ENCODE measurements at regions not wholly inside any gene's neighbourhood (a gene's known extent, or its start where the extent isn't known, plus 50 kb on each side); places are given as distances from the start of the nearest gene placed in this dataset.

DNA sequence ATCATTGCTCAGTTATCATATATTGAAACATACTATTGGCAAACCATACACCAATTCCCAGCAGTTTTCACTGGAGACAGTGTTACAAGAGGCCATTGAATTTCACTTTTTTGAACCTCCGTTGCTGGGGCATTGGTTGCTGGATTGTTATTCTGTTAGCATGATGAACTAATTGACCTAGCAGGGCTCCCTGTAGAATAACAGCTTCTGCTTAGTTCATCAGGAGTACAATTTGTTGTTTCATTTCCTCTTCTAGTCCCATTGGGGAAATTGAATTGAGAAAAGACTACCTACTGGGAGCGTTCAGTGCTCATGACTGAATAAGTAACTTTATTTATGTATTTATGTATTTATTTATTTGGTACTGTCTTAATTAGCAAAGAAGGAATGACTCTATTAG is 151.6 kb downstream of the SLIT2 start:
- no peak for DNase-seq (ENCODE audit: low spot score)

- no peak for DNase-seq (ENCODE audit: low spot score)
Observed at GRCh38 chr4:20403846-20404245, 152.1 kb downstream of the SLIT2 start.

DNA sequence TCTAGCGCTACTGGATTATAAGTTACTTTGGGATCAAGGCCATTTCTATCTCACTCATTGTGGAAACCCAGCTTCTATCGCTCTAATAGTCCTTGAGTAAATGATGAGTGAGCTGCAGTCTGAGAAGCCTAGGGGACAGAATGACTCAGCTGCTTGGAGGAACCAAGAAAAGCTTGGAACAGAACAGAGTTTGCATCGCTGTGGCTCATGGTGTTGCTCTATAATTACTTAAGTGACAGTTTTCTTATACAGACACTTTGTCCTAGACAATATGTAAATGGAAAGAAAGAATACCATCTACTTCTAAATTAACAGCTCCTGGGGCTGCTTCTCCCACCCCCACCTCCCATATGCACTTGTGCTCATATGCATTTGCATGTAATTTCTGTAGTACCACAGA is 156.9 kb downstream of the SLIT2 start:
- DNase-seq (ENCODE audit: low spot score) = no peak

- no peak for DNase-seq (ENCODE audit: low spot score)
Observed at GRCh38 chr4:20412072-20412471, 160.4 kb downstream of the SLIT2 start.

DNA sequence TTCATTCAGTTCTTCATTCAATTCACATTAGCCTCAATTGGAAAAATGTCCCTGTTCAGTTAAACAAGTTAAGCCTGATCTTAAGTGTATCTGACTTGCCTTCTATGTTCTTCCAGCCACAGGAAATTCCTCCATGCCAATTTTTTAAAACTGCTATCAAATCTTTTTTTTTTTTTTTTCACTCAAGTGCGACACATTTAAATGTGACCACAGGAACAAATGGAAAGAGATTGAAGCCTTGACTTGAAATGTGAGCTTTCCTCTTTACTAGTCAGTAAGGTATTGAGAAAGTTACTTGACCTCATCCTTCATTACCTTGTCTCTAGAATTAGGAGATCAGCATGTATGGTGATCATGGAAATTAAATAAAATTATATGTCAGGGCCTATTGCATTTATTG is 165.1 kb downstream of the SLIT2 start:
- no peak for DNase-seq (ENCODE audit: low spot score)

- peak; percentile 62 for DNase-seq (ENCODE audit: low spot score)
Observed at GRCh38 chr4:20418861-20419451, 167.3 kb downstream of the SLIT2 start.

- no peak for DNase-seq (ENCODE audit: low spot score)
Observed at GRCh38 chr4:20420916-20421602, 169.4 kb downstream of the SLIT2 start.

DNA sequence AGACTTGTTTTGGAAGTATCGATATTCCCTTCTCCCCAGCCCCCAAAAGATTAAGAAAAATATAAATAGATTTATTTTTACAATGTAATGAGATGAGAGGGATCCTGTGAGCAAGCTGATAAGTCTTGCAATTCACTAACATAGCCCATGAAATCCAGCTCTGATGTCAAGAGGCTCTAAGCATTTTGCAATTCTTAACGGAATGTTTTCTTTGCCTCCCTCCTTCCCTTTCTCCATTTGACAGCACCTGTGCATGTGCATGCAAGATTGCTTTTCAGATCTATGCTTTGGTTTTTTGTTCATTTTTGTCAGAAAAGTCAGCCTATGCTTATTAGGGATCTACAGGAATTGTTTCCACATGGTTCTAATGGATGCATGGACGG is 169.9 kb downstream of the SLIT2 start:
- no peak for DNase-seq (ENCODE audit: low spot score)

DNA sequence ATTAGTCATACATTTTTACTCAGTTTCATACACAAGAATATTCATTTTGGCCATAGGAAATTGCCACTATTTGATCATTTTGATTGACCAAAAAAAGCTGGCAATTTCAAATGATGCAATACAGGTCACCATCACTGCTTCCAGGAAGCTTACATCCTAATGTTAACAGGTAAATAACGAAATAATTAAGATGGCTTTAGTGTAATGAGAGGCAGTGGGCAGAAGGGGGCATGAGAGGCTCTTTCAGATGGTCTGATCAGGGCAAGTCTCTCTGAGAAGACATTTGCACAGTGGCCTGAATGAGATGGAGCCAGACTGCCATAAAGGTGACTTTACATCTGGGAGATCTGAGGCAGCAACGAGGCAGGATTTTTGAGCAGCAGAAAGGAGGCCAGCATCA is 170.7 kb downstream of the SLIT2 start:
- DNase-seq (ENCODE audit: low spot score) = no peak

DNA sequence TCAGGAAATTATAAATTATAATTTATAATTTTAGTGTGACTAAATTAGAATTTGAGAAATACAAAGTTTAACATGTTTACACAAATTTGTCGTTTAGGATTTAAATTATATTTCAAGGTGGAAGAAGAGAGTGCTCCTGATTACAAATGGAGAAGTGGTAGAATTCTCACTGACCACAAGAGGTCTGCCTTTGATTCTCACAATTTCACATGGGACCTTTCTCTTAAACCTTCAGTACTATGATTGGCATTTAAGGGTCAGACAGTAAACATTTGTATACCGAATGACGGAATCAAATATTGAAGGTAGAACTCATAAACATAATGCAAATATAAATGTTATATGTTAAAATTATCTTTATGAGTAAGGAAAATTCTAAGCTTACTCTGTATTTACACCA is 171.7 kb downstream of the SLIT2 start:
- no peak for DNase-seq (ENCODE audit: low spot score)

GRCh38 chr4:20426028-20426427 is 174.3 kb downstream of the SLIT2 start:
- no peak for DNase-seq (ENCODE audit: low spot score)

- no peak for DNase-seq (ENCODE audit: low spot score)
Observed at GRCh38 chr4:20428436-20429160, 176.9 kb downstream of the SLIT2 start.

DNA sequence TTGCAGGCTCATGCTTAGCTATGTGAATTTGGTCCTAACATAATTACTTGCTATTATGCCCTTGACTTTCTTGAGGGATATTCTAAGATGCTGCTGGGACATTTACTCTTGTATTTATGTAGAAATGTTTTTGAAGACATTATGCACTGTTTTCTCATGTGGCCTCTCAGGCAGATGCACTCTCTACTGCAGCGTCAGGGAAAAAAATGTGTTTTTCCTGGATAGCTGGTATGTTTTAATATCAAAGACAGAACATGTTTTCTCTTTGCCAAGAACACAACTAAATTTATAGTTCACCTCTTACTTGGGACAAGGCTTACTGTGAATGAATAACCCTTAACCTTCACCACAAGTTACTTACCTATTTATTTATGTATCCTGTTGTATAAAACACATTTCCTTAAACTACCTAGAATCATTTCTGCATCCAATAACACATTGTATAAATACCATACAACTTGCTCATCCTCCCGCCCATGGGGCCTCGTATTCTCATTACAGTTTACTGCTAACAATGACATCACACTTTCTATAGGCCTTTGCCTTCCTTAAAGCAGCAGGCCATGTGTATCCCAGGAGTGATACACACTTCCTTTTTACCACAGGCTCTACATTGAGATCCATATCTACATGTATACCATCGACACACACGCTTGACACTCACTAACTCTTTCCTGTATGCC is 178.7 kb downstream of the SLIT2 start:
- DNase-seq (ENCODE audit: low spot score) = no peak

- peak; percentile 35 for DNase-seq (ENCODE audit: low spot score)
Observed at GRCh38 chr4:20431543-20431951, 179.8 kb downstream of the SLIT2 start.

- peak; percentile 62 for DNase-seq (ENCODE audit: low spot score)
Observed at GRCh38 chr4:20432088-20432487, 180.4 kb downstream of the SLIT2 start.

DNA sequence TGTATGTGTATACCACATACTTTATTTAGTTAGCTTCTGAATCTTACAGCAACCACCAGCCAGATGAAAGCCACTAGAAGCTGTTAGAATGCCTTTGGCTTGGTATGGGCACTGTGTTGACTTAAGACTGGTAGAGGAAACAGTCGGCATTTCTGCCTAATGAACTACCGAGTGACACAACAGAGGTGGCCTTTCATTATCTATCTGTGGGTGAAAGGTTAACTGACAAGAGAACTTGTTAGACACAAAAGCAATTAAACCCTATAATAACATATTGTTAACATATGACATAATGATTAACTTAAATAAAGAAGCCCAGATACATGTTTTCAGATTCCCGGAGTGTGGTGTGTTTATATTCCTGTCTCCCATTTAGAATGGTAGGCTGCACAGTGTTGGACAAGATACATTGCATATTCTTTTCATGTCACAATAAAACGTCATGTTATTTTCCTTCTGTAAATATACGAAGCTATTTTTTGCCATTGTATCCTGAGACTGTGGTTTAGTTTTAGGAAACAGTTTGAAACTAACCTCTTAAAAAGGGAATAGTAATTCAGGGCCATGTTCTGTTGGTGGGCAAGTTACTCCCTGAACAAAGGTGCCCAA is 181.5 kb downstream of the SLIT2 start:
- DNase-seq (ENCODE audit: low spot score) = no peak

DNA sequence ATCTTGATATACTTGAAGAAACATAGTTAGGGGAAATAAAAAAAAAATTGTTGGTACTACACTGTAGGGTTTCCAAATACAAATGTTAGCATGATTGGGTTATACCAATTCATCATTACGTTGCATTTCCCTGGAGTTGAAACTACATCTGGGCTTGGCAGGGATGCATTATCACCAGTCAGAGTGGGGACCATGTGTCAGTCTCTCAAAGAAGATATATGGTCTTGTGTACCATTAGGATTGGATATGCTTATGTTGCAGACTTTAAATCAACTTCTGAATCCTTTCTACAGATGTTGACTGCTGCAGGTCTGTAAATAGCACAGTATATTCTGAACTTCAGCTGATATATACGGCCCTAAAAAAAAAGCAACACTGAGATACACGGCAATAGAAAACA is 188.5 kb downstream of the SLIT2 start:
- no peak for DNase-seq (ENCODE audit: low spot score)

DNA sequence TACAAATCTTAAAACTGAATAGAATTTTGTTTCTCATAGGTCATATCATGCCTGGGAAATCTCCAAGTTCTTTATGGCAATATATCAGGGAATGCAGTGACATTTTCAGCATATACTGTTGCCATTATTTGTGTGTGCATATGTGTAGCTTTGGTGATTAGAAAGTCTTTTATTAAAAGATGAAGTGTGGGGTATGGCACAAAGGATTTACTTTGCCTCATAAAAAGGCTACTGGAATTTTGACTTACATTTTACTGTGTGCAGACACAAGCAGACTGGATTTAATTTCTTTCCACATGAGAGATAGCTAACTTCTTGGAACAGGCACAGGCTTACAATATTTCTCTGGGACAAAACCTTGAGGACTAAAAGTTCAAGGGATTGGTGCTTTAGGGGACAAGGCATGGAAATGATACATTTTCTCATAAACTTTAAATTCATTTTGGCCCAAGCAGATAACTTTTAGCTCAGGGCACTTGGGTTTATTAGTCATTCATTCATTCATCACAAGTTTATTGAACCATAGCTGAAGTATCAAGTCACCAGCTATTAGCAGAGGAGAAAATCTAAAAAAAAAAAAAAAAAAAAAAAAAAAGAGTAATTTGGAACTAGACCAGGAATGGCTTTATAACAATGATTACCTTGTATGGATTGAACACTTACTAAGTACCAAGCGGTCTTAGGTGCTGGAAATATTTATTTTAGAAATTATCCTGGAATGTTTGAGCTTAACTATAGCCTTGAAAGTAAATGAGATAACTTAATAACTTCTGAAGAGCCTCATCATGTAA is 191.5 kb downstream of the SLIT2 start:
- peak; percentile 85 for DNase-seq (ENCODE audit: low spot score)

DNA sequence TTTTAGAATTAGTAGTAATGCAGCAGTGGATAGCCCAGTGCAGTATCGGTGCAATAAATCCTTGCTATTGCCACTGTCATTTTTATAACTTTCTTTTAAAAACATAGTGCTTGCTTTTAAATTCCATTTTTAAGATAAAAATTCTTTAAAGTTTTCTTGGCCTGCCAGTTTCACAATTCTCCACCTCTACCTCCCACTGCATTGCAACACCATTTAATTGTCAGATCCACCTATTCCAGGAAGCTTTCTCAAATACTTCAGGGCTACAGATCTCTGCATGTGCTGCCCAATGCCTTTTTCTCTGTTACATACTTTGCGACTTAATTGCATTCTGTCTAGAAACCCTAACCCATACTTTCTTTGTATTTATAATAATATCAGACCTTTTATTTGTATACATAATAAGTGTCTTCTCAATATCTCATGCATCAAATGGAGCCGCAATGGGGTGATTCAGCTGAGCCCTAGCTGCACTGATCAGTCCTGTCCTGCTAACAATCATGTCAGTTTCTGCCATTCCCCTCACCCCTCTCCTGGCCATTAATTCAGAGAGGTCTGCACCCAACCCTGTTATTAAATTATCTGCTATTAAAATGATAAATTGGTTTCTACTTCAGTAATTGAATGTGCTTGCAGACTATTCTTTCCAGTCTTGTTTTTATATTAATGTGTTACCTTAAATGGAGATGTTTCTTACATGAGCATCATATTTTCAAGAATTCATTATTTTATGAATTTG is 193.1 kb downstream of the SLIT2 start:
- peak; percentile 23 for DNase-seq (ENCODE audit: low spot score)

GRCh38 chr4:20445933-20446723 is 194.4 kb downstream of the SLIT2 start:
- peak; percentile 96 for DNase-seq (ENCODE audit: low spot score)
